Activated CD4-positive, alpha-beta T cell treated with anti-CD3 and anti-CD28 coated beads for 36 hours (primary cell): ENCODE measurements at regions not wholly inside any gene's neighbourhood (a gene's known extent, or its start where the extent isn't known, plus 50 kb on each side); places are given as distances from the start of the nearest gene placed in this dataset.
"Not testable (repeated sequence)": the region's sequence is repeated elsewhere in the genome, so short reads cannot be mapped to it uniquely, and the experiment has no call there.

Experiments
- ATAC-seq: fragments of 200-7000 bp; cut with Tn5 transposase; one replicate; pipeline ENCODE4 v1.10.0; 2021; ENCODE audit warnings: mild to moderate bottlenecking, moderate library complexity
- CTCF ChIA-PET: fragments of 350-600 bp; sonication (Branson Sonifier 250); formaldehyde crosslinking; loops from one replicate; lab custom pipeline; 2021; ENCODE audit warnings: antibody characterized with exemption; lab: Charles Lee
- POLR2A ChIA-PET: fragments of 350-600 bp; sonication (Branson Sonifier 250); formaldehyde crosslinking; loops from one replicate; lab custom pipeline; 2021; ENCODE audit warnings: antibody characterized with exemption, inconsistent platforms; lab: Charles Lee
- DNase-seq: peaks from one replicate; pipeline ENCODE4 v3.0.0-alpha.2; 2020
- H3K27ac Mint-ChIP-seq: one replicate; pipeline ENCODE4 v1.8.0; 2021; ENCODE audit warnings: mixed read lengths
- H3K27me3 Mint-ChIP-seq: one replicate; pipeline ENCODE4 v1.8.0; 2021; ENCODE audit warnings: mixed read lengths
- H3K36me3 Mint-ChIP-seq: one replicate; pipeline ENCODE4 v1.8.0; 2021; ENCODE audit warnings: low read depth, mixed read lengths
- H3K4me1 Mint-ChIP-seq: one replicate; pipeline ENCODE4 v1.8.0; 2021; ENCODE audit warnings: mixed read lengths
- H3K4me3 Mint-ChIP-seq: one replicate; pipeline ENCODE4 v1.8.0; 2021; ENCODE audit warnings: mild to moderate bottlenecking, moderate library complexity, mixed read lengths
- H3K9me3 Mint-ChIP-seq: one replicate; pipeline ENCODE4 v1.8.0; 2021; ENCODE audit warnings: low read depth, mixed read lengths
- intact Hi-C, 2 experiments: fragments of 100-400 bp; cut with DNase I in 1 of 2; cut with micrococcal nuclease in 1 of 2; formaldehyde crosslinking; loops; one replicate each; pipeline versions ENCODE4 v1.14.2 to v1.15.1; 2022 to 2024; cut with DNase I, micrococcal nuclease

DNA sequence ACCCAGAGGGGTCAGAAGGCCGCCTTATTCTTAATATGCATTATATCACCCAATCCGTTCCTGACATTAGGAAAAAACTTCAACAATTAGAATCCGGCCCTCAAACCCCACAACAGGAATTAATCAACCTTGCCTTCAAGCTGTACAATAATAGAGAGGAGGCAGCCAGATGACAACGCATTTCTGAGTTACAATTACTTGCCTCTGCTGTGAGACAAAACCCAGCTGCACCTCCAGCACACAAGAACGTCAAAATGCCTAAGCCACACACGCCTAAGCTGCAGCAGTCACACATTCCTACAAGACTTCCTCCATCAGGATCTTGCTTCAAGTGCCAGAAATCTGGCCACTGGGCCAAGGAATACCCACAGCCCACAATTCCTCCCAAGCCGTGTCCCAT lies 1723.1 kb downstream of the LRRC4C start:
- H3K27ac Mint-ChIP-seq, intact Hi-C loops: not testable (repeated sequence)

DNA sequence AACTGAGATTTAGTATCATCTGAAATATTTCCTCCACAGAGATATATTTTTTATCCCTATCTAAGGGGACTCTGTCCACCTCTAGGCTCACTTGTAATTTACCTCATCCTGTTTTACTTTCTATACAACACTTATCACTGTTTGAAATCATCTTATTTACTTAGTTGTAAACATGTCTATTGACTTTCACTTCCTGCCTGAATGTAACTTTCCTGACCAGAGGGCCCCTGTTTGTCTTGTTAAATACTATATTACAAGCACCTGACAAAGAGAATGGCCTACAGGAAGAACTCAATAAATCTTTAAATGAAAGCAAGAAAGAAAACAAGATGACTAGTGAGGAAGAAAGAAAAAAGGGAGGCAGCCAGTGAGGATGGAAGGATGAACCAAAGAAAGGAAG lies 1727.5 kb downstream of the LRRC4C start:
- Mint-ChIP-seq H3K9me3 (peaks cover 20% of the 10 kb centered on the region), H3K4me1 (no peaks in the 10 kb centered on the region)

More for the DNA sequence above, 1723.1 kb downstream of the LRRC4C start:
- DNase-seq, CTCF ChIA-PET, H3K4me3 Mint-ChIP-seq, H3K4me1 Mint-ChIP-seq, POLR2A ChIA-PET, H3K36me3 Mint-ChIP-seq, ATAC-seq, H3K9me3 Mint-ChIP-seq, H3K27me3 Mint-ChIP-seq: not testable (repeated sequence)

DNA sequence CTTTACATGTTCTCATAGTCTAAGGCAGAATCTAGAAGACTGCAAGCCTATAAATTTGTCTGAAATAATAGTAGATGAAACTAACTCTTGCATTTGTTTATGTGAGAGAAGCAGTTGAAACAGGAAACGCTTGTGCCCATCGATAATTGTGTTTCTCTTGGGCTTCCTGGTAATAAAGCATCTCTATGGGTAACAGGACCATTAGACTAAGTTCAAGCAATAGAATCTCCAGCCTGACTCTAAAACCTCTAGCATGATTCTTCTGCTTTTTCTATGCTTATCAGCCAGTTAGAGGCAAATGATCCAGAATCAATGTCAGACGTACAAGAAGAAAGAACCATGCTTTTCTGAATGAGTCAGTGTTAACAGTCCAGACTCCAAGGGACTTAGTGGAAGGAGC lies 1734.4 kb downstream of the LRRC4C start:
- CTCF ChIA-PET: no interaction called here
- ATAC-seq (no peak), DNase-seq (no peak)
- Mint-ChIP-seq H3K36me3 (no peaks in the 10 kb centered on the region), H3K27me3 (no peaks in the 10 kb centered on the region), H3K9me3 (peaks cover 11% of the 10 kb centered on the region), H3K4me3 (no peak overlapping the region), H3K4me1 (no peaks in the 10 kb centered on the region), H3K27ac (no peak overlapping the region)
- POLR2A ChIA-PET: no interaction called here
- intact Hi-C loops: no loop called here

More for the DNA sequence above, 1727.5 kb downstream of the LRRC4C start:
- POLR2A ChIA-PET: no interaction called here
- CTCF ChIA-PET: no interaction called here
- no peak overlapping the region for H3K27ac Mint-ChIP-seq
- intact Hi-C loops: no loop called here
- no peak overlapping the region for H3K4me3 Mint-ChIP-seq
- no peaks in the 10 kb centered on the region for H3K27me3 Mint-ChIP-seq
- ATAC-seq (no peak), DNase-seq (no peak)
- H3K36me3 Mint-ChIP-seq: no peaks in the 10 kb centered on the region

DNA sequence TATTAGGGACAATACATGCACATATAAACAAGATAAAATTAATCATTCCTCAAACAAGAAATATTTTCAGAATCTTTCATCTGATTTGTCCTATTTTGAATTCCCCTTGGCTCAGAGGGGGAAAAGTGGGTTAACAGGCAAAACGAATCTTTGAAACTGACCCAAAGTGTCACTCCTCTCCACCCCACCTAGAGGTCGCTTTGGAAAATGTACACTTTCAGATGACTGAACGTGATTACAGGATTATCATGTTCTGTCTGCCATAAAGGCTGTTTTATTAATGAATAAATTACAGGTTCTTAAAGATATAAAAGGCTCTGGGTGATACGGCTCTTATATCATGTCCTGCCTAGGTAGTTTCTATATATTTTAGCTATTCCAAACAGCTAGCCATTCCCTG lies 1735.0 kb downstream of the LRRC4C start:
- H3K4me1 Mint-ChIP-seq: no peaks in the 10 kb centered on the region
- H3K9me3 Mint-ChIP-seq: peaks cover 9% of the 10 kb centered on the region
- no peak overlapping the region for H3K27ac Mint-ChIP-seq
- no peak overlapping the region for H3K4me3 Mint-ChIP-seq
- ChIA-PET CTCF (no interaction called here), POLR2A (no interaction called here)
- H3K36me3 Mint-ChIP-seq: no peaks in the 10 kb centered on the region
- DNase-seq (no peak), ATAC-seq (no peak)
- no peaks in the 10 kb centered on the region for H3K27me3 Mint-ChIP-seq
- intact Hi-C loops: no loop called here

DNA sequence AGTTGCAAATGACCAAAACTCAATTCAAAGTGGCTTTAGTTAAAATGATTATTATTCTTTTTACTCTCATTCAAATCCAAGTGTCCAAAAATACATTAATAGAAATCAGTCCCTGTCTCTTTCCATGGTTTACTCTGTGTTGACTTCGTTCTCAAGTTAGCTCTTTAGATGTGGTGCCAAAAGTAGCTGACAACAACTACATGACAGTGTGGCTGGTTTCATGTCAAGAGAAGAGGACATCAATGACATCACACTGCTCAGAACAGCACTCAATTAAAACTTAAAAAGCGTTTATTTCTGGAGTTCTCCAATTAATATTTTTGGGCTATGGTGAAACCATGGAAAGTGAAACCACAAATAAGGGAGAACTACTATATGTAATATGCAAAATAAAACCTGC lies 1746.9 kb downstream of the LRRC4C start:
- intact Hi-C loops: no loop called here
- Mint-ChIP-seq H3K4me3 (no peak overlapping the region), H3K4me1 (no peaks in the 10 kb centered on the region), H3K27ac (no peak overlapping the region), H3K27me3 (no peaks in the 10 kb centered on the region), H3K9me3 (peaks cover 9% of the 10 kb centered on the region), H3K36me3 (no peaks in the 10 kb centered on the region)
- ChIA-PET POLR2A (no interaction called here), CTCF (no interaction called here)
- no peak for DNase-seq
- ATAC-seq: no peak

DNA sequence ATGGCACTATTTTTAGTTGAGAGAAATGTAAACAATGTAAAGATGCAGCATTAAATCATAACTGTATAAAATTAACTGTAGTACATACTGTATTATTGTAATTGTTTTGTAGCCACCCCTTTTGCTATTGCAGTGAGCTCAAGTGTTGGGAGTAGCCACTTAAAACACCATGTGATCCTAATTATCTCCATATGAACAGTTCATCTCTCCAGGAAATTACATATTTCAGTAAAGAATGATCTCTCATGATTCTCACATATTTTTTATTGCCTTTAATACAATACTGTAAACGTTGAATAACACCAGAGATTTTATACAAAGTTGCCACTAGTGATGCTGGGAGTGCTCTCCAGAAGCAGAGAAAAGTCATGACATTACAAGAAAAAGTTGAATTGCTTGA lies 1768.6 kb downstream of the LRRC4C start:
- Mint-ChIP-seq H3K4me3 (no peak overlapping the region), H3K27me3 (no peaks in the 10 kb centered on the region), H3K27ac (no peak overlapping the region), H3K36me3 (no peaks in the 10 kb centered on the region), H3K9me3 (peaks cover 8% of the 10 kb centered on the region), H3K4me1 (no peaks in the 10 kb centered on the region)
- POLR2A ChIA-PET: no interaction called here
- CTCF ChIA-PET: no interaction called here
- intact Hi-C loops: no loop called here
- ATAC-seq (no peak), DNase-seq (no peak)

DNA sequence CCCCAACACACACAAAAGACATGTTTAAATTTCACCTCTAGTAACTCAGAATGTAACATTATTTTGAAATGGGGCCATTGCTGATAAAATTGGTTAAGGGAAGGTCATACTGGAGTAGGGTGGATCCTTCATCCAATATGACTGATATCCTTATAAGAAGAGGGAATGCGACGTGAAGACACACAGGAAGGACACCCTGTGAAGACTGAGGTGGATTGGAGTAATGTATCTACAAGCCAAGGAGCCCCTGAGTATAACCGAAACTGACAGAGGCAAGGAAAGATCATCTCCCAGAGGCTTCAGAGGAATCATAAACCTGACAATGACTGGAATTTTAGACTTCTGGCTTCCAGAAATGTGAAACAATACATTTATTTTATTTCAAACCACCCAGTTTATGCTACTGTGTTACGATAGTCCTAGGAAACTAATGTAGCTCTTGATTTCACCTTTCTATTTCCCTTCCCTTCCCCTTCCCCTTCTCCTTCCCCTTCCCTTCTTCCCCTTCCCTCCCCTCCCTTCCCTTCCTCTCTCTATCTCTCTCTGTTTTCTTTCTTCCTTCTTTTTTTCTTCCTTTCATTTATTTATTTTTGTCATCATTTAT lies 1775.4 kb downstream of the LRRC4C start:
- ChIA-PET CTCF (interaction anchor here (0.7 kb wide), 1 partner anchor 1924 kb away, joined by 3 read pairs; no protein-coding TSS in a partner anchor), POLR2A (no interaction called here)
- intact Hi-C loops: no loop called here
- Mint-ChIP-seq H3K4me3 (no peak overlapping the region), H3K4me1 (no peaks in the 10 kb centered on the region), H3K9me3 (peaks cover 12% of the 10 kb centered on the region), H3K27ac (no peak overlapping the region), H3K36me3 (no peaks in the 10 kb centered on the region), H3K27me3 (no peaks in the 10 kb centered on the region)
- no peak for DNase-seq
- ATAC-seq: no peak

DNA sequence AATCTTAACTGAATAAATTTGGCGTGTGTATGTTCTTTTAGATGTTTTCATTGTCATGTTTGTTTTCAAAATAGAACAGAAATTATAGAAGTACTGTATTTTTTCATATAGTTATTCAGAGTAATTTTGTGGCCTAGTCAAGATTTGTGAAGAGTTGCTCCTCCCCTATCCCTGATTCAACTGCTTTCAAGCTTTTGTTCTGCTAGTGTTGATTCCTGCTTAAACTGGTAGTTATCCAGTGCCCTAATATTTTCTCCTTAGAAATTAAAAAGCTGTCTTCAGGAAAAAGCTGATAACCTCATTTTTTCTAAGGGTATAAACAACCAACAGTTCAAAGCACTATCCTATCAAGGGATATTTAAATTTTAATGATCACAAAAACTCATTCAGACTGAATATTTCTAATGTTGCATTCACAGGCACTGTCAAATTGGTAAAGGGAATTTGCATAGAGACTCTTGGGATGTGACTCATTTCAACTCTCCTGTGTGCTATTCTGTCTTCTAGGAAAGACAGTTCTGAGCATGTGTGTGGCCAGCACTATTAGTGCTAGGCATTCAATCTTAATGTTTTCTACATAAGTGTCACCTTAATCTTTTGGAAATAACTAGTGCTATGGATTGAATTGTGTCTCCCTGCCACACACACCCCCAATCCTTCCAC lies 1776.0 kb downstream of the LRRC4C start:
- no peak overlapping the region for H3K27ac Mint-ChIP-seq
- intact Hi-C loops: no loop called here
- H3K9me3 Mint-ChIP-seq: peaks cover 12% of the 10 kb centered on the region
- H3K4me1 Mint-ChIP-seq: no peaks in the 10 kb centered on the region
- ChIA-PET POLR2A (no interaction called here), CTCF (interaction anchor here (0.7 kb wide), 1 partner anchor 1925 kb away, joined by 3 read pairs; no protein-coding TSS in a partner anchor)
- H3K4me3 Mint-ChIP-seq: no peak overlapping the region
- no peaks in the 10 kb centered on the region for H3K27me3 Mint-ChIP-seq
- H3K36me3 Mint-ChIP-seq: no peaks in the 10 kb centered on the region
- DNase-seq (no peak), ATAC-seq (no peak)

DNA sequence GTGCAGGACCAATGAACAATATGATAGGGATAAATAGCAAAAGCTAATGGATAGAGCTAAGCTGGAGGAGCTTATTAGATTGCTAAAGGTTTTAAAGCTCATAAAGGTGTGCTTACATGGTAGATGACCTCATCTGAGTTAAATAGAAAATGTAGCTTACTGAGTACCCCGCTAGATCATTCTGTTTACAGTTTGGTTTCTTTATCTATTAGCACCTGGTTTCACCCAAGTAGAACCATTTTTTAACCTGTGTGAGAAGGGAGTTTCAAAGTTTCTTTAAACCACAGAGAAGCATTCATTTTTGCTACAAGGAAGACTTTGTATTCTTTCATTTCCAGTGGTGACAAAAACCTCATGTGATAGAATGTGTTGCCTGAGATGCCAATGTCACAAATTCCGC lies 1778.0 kb downstream of the LRRC4C start:
- intact Hi-C loops: no loop called here
- no peaks in the 10 kb centered on the region for H3K4me1 Mint-ChIP-seq
- ATAC-seq (no peak), DNase-seq (no peak)
- no peak overlapping the region for H3K27ac Mint-ChIP-seq
- peaks cover 12% of the 10 kb centered on the region for H3K9me3 Mint-ChIP-seq
- no peaks in the 10 kb centered on the region for H3K36me3 Mint-ChIP-seq
- no peaks in the 10 kb centered on the region for H3K27me3 Mint-ChIP-seq
- ChIA-PET CTCF (no interaction called here), POLR2A (no interaction called here)
- H3K4me3 Mint-ChIP-seq: no peak overlapping the region

DNA sequence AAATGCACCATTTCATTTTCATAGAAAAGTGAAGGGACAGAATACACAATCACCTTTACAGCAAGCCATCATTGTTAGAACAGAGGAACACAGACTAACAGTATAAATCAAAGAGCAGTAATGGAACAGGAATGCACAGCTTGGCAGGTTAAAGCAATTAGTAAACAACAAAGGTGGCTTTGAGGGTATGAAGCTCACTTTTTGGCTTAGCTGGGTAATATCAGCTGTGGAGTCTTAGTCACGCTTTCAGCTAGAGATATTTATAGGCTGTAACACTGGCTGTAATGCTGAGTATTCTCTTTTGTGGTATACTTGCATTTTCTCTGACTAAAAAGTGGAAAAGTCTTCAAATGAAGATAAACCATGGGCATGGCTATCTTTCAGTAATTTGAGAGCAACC lies 1780.5 kb downstream of the LRRC4C start:
- intact Hi-C loops: no loop called here
- H3K36me3 Mint-ChIP-seq: no peaks in the 10 kb centered on the region
- ATAC-seq: no peak
- peaks cover 14% of the 10 kb centered on the region for H3K9me3 Mint-ChIP-seq
- ChIA-PET POLR2A (no interaction called here), CTCF (interaction anchor here (1.2 kb wide), 1 partner anchor 18 kb away, joined by 3 read pairs; no protein-coding TSS in a partner anchor)
- no peak for DNase-seq
- no peak overlapping the region for H3K4me3 Mint-ChIP-seq
- H3K27me3 Mint-ChIP-seq: no peaks in the 10 kb centered on the region
- no peaks in the 10 kb centered on the region for H3K4me1 Mint-ChIP-seq
- H3K27ac Mint-ChIP-seq: no peak overlapping the region

DNA sequence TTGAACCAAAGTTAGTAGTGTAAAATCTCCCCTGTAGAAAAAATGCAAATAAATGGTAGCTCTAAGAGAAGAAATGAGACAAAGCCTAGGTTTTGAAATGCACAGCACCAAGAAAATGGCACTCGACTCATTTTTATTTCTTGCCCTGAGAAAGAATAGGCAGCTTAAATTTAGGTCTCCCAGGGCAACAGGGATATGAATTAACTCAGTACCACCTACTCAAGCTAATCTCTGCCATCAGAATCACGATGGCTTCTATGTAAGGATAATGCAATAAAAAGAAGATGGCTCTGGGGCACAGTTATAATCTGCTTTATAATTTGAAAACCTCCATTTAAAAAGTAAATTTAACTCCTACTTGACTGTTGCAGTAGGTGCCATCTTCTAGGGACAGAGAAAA lies 1784.3 kb downstream of the LRRC4C start:
- ATAC-seq: no peak
- Mint-ChIP-seq H3K4me1 (no peaks in the 10 kb centered on the region), H3K27ac (no peak overlapping the region), H3K4me3 (no peak overlapping the region), H3K9me3 (peaks cover 13% of the 10 kb centered on the region), H3K27me3 (no peaks in the 10 kb centered on the region), H3K36me3 (no peaks in the 10 kb centered on the region)
- CTCF ChIA-PET: interaction anchor here (0.7 kb wide), 1 partner anchor 47 kb away, joined by 3 read pairs; no protein-coding TSS in a partner anchor
- intact Hi-C loops: no loop called here
- POLR2A ChIA-PET: no interaction called here
- DNase-seq: no peak

DNA sequence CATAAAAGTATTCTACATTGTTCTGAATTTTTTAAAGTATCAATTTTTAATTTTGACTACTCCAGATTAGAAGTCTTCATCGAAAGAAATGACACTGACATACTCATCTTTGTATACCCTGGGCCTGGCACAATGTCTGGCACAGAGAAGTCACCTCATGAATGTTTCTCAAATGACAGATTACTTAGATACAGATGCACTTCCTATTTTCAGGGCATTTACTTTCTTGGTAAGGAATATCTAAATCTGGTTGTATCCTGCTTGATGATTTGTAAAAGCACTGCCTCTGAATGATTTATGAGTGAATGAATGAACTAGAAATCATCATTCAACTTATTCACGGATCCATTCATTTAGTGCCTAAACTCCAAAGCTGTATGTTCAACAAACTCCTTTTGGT lies 1784.7 kb downstream of the LRRC4C start:
- H3K27me3 Mint-ChIP-seq: no peaks in the 10 kb centered on the region
- H3K4me3 Mint-ChIP-seq: no peak overlapping the region
- peaks cover 14% of the 10 kb centered on the region for H3K9me3 Mint-ChIP-seq
- ChIA-PET CTCF (interaction anchor here (0.7 kb wide), 1 partner anchor 47 kb away, joined by 3 read pairs; no protein-coding TSS in a partner anchor), POLR2A (no interaction called here)
- H3K4me1 Mint-ChIP-seq: no peaks in the 10 kb centered on the region
- ATAC-seq (no peak), DNase-seq (no peak)
- no peak overlapping the region for H3K27ac Mint-ChIP-seq
- H3K36me3 Mint-ChIP-seq: no peaks in the 10 kb centered on the region
- intact Hi-C loops: no loop called here
